Ecto neural progenitor cell (in vitro differentiated cells): ENCODE measurements at regions not wholly inside any gene's neighbourhood (a gene's known extent, or its start where the extent isn't known, plus 50 kb on each side); places are given as distances from the start of the nearest gene placed in this dataset.

Source experiments
- DNase-seq: peaks from one replicate; pipeline ENCODE4 v3.0.0-alpha.2; 2018; ENCODE audit warnings: low spot score

DNA sequence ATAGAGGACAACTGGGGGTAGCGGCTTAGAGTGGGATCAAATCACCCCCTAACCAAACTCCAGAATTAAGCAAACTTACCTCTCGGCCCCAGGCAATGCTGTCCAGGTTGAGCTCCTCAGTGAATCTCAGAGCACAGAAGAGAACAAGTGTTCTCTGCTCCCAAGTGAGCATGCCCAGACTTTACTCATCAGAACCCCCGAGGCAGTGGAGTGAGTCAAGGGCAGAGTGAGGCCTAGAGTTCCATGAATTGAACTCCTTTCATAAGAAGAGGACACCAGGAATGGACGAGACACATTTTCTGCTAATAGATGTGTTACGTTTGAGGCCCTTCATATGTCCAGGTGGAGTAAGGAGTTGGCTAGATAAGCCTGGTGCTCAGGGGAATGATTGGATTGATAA lies 134.0 kb upstream of the DTNBP1 start:
- DNase-seq, result no peak

DNA sequence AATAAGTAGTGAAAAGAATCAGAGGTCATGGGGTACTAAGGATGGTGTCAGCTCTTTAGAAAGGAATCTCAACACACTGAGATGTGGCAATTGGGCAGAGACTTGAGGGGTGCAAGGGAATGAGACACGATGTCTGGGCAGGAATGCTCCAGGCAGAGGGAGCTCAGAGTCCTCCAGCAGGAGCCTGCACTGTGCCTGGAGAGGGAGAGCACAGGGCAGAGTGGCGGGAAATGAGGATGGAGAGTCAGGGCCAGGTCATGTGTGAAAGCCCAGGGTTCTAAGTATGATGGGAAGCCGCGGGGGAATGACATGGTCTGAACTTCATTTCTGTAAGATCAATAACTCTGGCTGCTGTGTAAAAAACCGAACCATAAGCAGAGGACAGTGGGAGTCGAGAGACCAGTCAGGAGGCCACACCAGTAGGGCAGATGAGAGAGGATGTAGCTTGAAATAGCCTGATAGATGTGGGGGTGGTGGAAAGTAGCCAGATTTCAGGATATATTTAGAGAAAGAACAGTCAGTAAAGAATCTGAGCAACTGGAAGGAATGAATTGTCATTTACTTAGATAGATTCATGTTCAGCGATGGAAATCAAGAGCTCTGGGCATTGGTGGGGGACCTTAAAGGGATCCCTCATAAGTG lies 133.4 kb upstream of the DTNBP1 start:
- DNase-seq, result no peak

DNA sequence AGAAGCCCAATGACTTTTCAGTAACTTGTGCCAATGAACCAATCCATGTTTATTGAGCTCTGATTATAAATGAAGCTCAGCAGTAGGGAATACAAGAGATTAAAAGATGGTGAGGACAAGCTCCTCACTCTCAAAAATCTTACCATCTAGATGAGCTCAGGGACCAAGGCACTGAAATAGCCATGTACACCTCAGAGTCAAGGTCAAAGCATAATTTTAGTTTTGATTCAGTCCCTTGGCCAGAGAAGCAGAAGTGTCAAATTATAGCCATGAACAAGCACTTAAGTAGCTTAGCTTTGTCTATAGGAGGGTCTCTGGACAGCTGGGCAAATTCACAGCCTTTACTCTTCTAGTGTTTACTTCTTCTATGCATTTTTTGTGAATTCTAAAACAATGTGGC lies 131.0 kb upstream of the DTNBP1 start:
- DNase-seq, result no peak

DNA sequence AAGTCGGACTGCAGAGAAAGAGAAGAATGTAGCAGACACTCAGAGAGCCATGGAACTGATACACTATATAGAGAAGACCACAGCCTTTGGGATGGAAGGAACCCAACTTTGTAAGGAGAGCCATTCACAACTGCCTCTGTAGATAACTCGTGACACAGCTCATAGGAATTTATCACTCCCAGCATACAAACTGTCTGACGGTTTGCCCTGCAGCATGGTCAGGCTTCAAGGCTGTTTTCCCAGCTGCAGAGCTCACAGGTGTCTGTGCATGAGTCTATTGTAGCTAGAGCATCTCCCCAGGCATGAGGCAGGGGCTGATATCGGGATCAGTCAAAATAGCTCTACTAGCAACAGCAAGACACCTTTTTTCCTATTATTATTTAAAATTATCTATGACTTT lies 130.5 kb upstream of the DTNBP1 start:
- no peak for DNase-seq

DNA sequence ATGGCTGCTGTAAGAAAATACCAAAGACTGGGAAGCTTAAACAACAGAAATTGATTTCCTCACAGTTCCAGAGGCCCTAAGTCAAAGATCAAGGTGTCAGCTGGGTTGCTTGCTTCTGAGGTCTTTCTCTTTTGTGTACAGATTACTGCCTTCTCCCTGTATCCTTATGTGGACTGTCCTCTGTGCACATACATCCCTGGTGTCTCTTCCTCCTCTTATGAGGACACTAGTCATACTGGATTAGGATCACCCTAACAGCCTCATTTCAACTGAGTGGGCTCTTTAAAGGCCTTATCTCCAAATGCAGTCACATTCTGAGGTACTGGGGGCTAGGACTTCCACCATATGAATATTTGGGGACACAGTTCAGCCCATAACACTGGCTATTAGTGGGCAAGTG lies 130.0 kb upstream of the DTNBP1 start:
- DNase-seq, result no peak

DNA sequence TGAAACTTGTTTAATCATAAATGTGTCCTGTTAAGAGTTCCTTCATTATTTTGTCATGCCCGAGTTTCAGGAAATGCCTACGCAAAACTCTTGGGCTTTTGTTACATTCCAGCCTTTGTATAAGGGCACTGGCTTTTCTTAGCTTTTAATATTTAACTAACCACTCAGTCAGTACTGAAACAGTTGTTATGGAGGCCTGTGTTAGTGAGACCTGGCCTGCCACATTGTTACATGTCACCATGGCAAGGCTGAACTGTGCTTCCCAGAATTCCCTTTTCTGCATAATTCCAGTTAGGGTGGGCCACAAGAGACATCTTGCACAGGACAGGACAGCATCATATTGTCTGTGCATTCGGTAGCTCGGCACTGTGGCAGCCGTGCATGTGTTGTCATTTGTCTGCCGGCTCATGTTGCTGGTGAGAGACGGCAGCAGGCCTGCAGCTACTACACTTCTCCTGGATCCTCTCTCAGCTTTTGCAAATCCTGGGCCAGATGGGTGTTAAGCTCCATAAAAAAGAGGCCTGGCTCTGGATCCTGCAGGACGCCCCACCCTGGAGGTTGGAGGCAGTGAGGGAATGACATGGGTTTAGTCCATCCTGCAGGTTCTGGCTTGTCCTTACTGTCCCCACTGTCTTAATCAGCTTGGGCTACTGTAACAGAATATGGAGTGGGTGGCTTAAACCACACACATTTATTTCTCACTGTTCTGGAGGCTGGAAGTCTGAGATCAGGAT lies 128.8 kb upstream of the DTNBP1 start:
- DNase-seq, result no peak

DNA sequence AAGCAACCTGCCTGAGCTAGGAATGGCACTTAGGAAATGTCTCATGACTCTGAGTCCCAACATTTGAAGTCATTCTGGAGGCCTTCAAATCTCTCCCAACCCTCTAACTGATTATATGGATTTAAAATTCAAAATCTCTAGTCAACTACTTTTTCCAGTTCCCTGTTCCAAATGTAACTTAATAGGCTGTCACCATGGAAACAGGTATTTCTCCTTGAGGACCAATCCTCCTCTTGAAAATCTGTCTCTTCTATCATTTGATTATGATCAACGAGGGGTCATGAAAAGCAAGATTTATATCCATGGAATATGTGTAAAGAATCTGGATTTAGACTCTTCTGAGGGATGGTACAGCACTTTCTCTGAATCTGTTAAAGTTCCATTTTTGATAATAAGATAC lies 127.3 kb upstream of the DTNBP1 start:
- no peak for DNase-seq

DNA sequence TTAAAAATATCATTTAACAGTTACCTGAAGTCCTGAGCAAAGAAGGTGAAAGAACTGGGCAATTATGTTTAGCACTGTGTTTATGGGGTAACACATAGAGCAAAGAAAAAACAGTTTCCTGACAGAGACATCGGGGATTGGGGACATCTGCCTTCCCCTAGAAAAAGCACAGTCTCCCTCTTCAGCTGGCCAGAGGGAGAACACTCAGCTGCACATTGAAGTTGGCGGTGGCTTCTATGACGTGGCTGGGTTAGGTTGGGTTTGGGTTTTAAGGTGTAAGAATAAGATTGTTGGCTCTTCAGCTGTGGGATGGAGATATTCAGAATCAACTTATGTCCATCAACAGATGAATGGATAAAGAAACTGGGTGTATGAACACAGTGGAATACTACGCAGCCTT lies 124.0 kb upstream of the DTNBP1 start:
- no peak for DNase-seq

DNA sequence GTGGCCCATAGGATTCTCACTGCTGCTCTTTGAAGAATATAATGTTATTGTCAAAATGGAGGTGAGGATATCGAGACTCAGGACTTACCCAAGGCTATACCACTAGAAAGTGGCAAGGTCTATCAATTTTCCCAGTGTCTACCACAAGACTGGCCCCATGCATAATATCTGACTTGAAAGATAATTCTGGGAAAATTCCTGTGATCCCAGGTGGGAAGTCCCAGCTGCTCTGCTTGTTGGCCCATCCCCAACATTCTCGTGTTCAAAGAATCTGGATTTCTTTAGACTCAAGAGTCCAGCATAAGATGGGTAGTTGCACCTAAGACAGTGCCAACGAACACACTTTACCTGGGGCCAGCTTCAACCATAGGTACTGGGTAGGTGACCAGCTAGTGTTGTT lies 120.7 kb upstream of the DTNBP1 start:
- no peak for DNase-seq

DNA sequence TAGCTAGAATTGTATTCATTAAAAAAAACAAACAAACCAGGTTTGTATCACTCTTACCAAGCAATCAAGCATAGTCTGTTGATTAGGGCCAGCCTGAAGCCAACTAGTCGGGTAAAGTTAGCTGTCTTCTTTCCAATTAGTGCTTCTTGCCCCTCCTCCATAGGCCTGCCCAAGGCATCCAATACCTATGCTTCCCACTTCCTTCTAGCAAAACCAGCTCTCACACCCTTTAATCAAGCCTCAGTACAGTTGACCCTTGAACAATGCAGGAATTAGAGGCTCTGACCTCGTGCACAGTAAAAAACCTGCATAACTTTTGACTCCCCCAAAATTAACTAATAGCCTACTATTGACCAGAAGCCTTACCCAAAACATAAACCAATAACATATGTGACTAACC lies 119.1 kb upstream of the DTNBP1 start:
- no peak for DNase-seq

DNA sequence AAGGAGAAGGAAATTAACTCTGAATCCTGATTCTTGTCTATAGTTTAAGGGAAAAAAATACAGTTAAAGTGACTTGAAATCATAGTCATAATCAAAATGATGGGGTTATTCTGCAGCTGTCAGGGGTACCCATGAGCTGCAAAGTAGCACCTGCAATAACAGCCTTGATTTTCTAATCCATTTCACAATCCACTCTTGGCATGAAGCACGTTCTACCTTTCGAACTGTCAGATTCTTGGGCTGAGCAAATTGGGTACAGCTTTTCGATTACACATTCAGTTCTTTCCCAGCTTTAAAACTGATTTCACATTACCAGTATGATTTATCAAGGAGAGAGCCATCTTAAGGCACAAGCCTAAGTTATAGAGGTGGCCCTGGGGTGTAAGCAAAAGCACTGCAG lies 118.5 kb upstream of the DTNBP1 start:
- no peak for DNase-seq

DNA sequence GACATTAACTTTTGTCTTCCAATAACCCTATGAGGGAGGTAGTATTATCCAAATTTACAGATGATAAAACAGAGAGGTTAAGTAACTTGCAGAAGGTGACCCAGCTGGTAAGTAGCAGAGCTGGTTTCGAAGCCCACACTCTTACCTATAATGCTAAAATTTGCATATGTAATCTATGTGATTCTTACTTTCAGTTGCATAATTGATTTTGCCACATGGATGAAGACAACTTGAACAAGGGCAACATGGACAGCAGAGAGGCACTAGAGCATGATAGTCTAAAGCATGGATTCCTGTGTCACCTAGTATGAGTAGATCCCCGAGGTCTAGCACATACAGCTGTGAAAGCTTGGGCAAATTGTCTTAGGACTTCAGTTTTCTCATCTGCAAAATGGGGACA lies 117.6 kb upstream of the DTNBP1 start:
- no peak for DNase-seq

DNA sequence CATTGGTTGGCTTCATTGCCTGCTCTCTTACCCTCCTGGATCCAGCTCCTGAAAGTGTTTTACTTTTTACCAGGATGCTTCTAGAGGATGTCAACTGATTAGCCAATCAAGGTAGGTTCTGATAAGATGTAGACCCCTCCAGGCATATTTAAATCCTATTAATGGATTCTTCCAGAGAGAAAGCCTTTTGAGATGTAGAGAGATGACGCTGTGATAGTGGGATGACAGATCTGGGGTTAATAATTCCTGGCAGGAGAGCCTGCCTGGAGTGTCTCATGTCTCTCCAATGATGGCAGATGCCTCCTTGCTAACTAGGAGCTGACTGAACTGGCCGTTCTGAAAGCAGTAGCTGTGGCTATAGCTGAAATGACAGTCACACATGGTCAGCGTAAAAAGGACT lies 116.9 kb upstream of the DTNBP1 start:
- no peak for DNase-seq

DNA sequence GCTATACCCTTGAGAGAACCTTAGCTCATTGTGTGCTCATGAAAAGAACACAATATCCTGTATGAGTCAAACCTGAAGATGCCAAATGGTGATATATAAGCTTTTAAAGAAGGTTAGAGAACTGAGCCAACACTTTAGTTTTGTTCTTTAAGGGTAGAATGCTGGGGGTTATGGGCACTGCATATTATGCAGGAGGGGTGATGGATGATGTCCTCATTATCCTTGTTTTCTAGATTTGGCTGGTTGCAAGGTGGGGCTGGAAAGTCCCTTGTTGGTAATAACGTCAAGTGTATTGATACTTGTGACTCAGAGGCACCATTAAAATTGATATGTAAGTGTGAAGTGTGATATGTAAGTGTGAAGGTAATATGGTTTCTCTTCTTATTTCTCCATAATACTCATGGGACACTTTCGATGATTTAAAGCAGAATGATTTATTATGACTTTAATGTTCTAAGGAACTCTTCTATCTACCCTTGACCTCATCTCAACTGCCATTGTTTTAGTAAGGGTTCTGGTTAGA lies 113.7 kb upstream of the DTNBP1 start:
- DNase-seq, result no peak

DNA sequence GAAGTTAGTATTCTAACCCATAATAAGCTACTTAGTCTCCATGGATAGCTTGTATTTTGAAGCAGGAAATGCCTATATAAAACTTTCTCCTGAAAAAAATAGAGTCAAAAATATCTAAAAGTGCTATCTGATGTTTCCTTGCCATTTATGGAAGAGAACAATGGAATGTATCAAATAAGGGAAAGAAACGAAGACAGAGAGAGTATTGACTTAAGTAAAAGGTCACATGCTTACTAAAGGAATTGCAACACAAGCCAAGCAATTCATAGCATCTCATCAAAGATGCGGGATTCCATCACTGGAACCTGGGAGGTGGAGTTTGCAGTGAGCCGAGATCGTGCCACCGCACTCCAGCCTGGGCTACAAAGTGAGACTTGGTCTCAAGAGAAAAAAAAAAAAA lies 112.9 kb upstream of the DTNBP1 start:
- no peak for DNase-seq

DNA sequence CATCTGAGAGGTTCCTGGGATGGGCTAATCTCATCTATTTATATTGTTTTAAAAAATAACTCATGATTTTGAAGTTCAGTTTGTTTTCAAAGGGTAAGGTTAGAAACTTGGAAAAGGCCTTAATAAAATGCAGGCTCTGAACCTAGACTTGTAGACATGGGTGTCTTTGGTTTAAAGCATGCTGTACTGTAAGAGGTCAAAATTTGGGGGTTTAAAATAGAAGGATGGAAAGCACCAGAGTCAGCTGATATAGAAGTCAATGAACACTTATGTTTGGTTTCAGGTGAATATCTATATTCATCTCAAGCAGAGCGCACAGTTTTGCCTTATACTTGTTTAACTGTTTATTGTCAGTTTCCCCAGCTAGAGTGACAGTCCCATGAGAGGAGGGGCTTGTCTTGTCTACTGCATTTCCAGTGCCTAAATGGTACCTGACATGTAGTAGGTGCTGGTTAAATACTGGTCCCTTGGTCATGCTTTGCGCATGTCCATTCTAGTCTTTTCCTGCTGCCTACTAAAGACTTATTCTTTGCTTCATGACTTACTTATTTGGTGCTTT lies 112.3 kb upstream of the DTNBP1 start:
- DNase-seq, result no peak

DNA sequence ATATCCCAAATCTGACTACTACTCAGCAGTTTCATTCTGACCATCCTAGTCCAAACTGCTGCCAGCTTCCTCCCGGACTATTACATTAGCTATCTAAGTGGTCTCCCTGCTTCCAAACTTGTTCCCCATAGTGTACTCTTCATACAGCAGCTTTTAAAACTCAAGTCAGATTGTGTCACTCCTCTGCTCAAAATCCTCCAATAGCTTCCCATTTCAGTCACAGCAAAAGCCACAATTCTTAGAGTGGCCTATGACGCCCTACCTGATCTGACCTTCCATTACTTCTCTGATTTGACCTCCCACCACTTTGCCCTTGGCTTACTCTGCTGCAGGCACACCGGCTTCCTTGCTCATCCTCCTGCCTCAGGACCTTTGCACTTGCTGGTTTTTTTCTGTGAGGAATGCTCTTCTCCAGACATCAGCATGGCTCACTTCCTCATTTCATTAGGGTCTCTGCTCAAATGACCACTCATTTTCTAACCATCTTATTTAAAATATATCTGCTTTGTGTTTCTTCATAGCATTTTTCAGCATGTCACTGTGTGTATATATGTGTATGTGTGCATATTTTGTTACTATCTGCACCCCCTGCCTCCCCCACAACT lies 111.1 kb upstream of the DTNBP1 start:
- no peak for DNase-seq

DNA sequence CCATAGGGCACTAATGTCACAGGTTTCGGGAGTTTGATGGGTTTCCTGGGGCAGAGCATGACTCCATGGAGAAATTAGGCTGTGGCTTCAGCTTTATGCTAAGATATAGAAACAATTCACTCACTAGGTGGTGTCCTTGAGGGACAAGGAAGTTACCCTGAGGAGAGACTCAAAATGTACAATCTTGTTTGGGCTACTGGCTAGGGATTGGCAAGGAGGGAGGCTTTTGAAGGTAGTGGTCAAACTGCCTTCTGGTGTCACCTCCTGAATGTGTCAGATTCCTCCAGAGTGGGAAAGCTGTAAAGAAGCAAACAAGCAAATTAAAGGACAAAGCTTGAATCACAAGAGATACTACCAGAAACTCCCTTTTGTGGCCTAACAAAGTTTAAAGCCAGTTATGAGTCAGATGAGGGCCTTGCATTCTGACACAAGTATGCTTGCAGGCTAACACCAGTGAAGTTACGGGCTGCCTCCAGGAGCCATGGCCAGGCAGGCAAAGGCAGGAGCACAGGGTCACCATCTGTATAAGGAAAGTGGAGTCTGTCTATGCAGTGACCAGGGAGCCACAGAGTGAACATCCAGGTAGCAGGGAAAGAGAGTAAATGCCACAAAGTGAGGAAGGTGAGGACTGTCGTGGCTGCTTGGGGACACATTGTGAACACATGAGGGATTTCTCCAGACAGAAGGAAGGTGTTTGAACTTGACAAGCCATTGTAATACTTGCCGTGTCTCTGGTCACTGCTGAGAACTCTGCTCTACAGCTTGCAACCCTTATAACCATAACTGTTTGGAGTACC lies 107.7 kb upstream of the DTNBP1 start:
- DNase-seq, result no peak

DNA sequence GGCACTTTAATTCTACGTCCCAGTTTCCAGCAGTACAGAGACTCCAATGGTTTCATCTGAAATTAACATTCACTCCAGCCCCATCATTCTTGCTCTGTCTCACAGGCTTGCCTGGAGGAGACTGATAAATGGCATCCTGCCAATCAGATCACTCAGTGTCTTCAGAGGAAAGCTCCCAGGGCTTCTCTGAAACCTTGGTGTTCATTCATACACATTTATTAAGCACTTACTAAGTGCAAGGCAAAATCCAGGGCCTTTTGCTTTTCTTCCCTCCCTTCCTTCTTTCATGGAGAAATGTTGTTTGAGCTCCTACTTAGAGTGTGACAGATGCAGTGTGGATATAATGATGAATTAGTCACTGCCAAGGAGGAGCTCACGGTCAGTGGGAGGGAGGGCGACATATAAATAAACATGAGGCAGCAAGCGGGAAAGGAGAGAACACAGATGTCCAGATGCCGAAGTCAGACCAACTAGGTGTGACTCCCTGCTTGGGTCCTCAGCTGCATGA lies 106.7 kb upstream of the DTNBP1 start:
- no peak for DNase-seq

DNA sequence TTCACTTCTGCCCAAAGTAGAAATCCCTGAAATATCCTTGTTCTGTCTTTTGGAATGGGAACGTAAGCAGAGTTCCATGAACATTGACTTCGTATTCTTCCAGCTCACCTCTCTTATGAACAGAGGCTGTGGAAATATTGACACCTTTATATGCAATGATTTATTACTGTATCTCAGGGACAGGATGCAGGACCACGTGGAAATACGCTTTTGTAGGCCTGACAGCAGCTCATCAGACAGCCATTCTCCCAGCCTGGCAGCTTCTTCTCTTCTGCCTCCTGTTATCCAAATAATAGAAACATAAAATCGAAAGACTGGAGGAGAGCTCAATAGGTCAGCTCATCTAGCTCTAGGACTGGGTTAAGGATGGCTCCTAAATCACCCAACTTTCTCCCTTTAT lies 106.2 kb upstream of the DTNBP1 start:
- DNase-seq, result no peak

DNA sequence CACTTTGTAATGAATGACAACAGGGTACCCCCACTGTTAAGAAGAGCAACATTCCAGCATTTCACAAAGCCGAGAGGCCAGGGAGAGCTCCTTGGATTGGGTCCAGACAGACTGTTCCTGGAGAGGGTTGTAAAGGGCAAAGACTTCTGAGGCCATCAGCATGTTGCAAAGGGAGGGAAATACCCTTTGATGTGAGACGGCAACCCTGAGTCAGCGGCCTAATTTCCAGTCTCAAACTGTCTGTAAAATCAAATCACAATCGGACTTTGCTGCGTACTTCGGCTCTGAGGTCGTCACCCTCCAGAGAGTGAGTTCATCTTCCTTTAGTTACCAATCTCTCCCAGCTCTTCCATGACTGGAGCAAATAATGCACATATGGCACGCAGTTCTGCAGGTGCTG lies 101.0 kb upstream of the DTNBP1 start:
- no peak for DNase-seq

DNA sequence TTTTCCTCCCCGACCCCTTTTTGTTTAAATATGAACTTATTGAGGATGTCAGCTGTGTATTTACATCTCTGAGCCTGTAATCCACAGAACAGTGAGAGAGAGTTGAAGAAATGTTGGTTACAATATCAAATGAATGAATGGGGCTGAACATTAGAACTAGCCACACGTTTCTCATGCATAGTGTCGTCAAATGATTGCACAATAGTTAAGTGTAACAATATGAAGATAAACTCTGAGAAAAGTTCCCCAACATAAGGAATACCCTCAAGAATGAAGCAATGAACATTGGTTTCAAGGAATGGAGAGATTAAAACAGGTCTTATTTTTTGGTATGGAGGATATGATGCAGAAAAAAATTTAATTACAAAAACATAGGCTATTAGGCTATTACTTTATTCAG lies 100.5 kb upstream of the DTNBP1 start:
- no peak for DNase-seq
